GM12892 (cell line): ENCODE measurements at regions not wholly inside any gene's neighbourhood (a gene's known extent, or its start where the extent isn't known, plus 50 kb on each side); places are given as distances from the start of the nearest gene placed in this dataset.

Source experiments
- POLR2A ChIP-seq: IDR thresholded peaks from 2 replicates; pipeline ENCODE4 v1.6.1; 2011; ENCODE audit warnings: low read depth, low read length, control low read depth
- POLR2AphosphoS5 ChIP-seq: IDR thresholded peaks from 2 replicates; pipeline ENCODE4 v1.6.1; 2011; ENCODE audit warnings: low read depth, low read length, control low read depth

DNA sequence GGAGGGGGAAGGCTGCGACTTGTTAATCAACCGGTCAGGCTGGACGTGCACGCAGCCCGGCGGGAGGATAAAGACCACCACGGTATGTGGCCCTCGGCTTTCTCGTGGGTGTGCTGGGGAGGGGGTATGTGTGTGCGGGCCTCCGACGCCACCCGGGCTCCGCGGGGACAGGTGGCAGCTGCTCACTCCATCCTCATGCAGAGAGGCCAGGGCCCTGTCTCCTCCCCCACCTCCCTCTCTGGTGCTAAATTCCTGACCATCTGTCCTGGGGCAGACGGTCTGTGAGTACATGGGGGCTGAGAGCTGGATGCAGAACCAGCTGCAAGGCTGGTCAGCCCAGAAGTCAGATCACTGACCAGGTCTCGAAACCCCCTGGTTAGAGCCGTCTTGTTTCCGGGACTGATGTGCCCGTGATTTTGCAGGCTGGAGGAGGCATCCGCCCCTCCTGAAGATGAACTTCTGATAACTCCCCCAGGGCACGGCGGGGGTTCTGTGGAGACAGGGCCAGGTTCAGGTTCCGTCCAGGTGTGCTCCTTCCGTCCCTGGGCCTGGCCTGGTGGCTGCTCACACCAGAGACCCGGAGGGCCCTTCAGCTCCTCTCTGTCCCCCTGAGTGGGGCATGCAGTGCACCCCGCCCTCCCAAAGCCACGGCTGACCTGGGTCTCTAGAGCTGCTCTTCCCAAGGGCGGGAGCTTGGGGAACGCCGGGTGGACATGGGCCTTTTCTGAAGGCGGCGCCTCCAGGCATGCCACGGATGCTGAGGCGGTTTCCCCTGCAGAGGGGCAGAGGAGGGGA lies 1119.7 kb downstream of the BRD1 start:
- TF ChIP-seq POLR2A (no peak), POLR2AphosphoS5 (no peak)
